ENCODE measurements at regions not wholly inside any gene's neighbourhood (a gene's known extent, or its start where the extent isn't known, plus 50 kb on each side); places are given as distances from the start of the nearest gene placed in this dataset.

DNA sequence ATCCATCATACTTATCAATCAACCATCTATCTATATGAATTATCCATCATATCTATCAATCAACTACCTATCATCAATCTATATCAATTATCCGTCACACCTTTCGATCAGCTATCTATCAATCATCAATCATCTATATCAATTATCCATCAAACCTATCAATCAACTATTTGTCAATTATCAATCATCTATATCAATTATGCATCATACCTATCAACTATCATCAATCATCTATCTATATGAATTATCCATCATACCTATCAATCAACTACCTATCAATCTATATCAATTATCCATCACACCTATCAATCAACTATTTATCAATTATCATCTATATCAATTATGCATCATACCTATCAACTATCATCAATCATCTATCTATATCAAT is 70.6 kb upstream of the PPP2R3B start:
- TF ChIP-seq, protein P1, sequence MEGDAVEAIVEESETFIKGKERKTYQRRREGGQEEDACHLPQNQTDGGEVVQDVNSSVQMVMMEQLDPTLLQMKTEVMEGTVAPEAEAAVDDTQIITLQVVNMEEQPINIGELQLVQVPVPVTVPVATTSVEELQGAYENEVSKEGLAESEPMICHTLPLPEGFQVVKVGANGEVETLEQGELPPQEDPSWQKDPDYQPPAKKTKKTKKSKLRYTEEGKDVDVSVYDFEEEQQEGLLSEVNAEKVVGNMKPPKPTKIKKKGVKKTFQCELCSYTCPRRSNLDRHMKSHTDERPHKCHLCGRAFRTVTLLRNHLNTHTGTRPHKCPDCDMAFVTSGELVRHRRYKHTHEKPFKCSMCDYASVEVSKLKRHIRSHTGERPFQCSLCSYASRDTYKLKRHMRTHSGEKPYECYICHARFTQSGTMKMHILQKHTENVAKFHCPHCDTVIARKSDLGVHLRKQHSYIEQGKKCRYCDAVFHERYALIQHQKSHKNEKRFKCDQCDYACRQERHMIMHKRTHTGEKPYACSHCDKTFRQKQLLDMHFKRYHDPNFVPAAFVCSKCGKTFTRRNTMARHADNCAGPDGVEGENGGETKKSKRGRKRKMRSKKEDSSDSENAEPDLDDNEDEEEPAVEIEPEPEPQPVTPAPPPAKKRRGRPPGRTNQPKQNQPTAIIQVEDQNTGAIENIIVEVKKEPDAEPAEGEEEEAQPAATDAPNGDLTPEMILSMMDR (IDR thresholded peaks at IDR 0.05; ENCODE audit: low read depth, low read length, poor library complexity, severe bottlenecking) = no peak
- TF ChIP-seq EZH2phosphoT487 (IDR thresholded peaks at IDR 0.05; ENCODE audit: borderline replicate concordance, low read length) = no peak
